ENCODE measurements at regions not wholly inside any gene's neighbourhood (a gene's known extent, or its start where the extent isn't known, plus 50 kb on each side); places are given as distances from the start of the nearest gene placed in this dataset.

DNA sequence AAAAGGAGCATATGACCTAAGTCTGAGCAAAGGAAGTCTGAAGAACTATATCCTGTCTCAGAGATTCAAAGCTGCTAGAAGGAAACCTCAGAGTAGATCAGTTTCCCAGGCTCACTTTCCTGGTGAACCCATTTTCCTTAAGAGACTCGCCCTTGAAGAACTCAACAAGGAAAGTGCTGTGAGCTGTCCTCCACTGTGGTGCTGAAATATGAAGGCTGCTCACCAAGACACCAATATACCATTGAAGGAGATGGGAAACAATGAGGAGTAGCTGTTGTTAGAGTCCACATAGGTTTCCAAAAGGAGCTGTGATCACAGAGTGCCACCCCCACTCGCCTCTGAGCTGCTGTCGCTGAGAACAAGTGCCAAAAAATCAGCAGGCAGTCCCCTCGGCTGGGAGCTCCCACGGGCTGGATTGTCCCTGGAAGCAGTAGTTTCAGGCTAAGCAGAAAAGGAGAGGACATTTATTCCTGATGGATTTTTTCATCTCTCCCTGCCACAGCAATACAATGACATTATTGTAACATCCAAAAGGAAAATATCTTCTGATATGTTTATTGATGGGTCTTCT, 282.1 kb downstream of the RPS29 start:
- H3K27ac ChIP-seq, result no peak overlapping the region
- ATAC-seq, result peak in 2 of 4 donors; percentile 42 to 62
- no peaks in the 10 kb centered on the region for H3K4me1 ChIP-seq
- no peak for DNase-seq
- no peaks in the 10 kb centered on the region for H3K27me3 ChIP-seq
- no peaks in the 10 kb centered on the region for H3K36me3 ChIP-seq
- no peaks in the 10 kb centered on the region for H3K9me3 ChIP-seq
- intact Hi-C loops (cut with DNase I), result no loop called here
- TF ChIP-seq POLR2A (IDR thresholded peaks at IDR 0.05), result no peak
- TF ChIP-seq, protein P1, sequence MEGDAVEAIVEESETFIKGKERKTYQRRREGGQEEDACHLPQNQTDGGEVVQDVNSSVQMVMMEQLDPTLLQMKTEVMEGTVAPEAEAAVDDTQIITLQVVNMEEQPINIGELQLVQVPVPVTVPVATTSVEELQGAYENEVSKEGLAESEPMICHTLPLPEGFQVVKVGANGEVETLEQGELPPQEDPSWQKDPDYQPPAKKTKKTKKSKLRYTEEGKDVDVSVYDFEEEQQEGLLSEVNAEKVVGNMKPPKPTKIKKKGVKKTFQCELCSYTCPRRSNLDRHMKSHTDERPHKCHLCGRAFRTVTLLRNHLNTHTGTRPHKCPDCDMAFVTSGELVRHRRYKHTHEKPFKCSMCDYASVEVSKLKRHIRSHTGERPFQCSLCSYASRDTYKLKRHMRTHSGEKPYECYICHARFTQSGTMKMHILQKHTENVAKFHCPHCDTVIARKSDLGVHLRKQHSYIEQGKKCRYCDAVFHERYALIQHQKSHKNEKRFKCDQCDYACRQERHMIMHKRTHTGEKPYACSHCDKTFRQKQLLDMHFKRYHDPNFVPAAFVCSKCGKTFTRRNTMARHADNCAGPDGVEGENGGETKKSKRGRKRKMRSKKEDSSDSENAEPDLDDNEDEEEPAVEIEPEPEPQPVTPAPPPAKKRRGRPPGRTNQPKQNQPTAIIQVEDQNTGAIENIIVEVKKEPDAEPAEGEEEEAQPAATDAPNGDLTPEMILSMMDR (IDR thresholded peaks at IDR 0.05), result no peak
- 21% methylated on average over 4 of the region's 5 CpGs for WGBS (ENCODE audit: insufficient coverage, low coverage, low lambda C conversion rate, missing lambda C conversion rate)
- no peak overlapping the region for H3K4me3 ChIP-seq

DNA sequence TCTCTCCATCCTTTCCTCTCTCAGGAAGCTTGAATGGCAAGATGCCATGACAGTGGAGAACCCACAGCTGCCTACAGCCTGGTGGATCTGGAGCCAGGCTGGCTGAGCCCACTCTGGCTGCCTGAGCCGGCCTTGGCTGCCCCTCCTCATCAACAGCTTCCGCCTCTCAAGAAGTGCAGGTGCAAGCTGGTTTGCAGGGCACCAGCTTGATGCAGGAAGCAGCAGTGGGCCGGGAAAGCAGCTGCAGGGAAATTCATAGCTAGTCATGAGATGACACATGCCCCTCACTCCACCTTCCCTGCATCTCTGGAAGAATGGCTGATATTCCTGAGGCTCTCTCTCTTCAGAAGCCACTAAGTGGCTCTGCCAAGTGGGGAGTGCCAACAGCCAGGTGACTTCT, 289.1 kb downstream of the RPS29 start:
- intact Hi-C loops (cut with DNase I), result no loop called here
- no CpG with 5 or more reads among the region's 3 CpGs for WGBS (ENCODE audit: insufficient coverage, low coverage, low lambda C conversion rate, missing lambda C conversion rate)
- Histone ChIP-seq H3K4me1 (no peaks in the 10 kb centered on the region), H3K4me3 (no peak overlapping the region), H3K27me3 (no peaks in the 10 kb centered on the region), H3K27ac (no peak overlapping the region), H3K36me3 (no peaks in the 10 kb centered on the region), H3K9me3 (no peaks in the 10 kb centered on the region)
- TF ChIP-seq, protein P1 (IDR thresholded peaks at IDR 0.05), result no peak
- no peak for TF ChIP-seq POLR2A (IDR thresholded peaks at IDR 0.05)
- no peak for ATAC-seq
- no peak for DNase-seq

DNA sequence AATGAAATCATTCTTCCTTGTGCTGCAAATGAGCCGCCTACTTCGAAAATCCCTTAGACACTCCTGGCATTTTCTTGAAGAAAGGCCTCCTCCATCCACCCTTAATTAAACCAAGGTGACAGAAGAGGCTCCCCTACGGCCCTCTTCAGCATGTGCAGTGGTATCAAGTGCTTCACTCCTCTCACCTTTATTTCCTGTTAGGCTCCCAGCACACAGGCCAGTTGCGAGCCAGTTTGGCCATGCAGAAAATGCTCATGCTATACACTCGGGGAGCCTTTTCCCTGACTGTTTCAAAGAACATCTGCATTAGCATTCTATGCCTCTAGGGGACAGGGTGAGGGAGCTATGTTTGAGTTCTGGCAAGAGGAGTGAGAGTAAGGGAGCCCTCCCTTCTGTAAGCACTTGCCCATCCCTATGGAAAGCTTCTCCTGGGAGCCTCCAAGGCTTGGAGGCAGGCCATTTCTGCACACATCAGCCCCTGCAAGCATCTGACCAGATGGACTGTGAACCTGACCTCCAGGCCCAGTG, 291.5 kb downstream of the RPS29 start:
- no peaks in the 10 kb centered on the region for H3K4me1 ChIP-seq
- H3K36me3 ChIP-seq, result no peaks in the 10 kb centered on the region
- TF ChIP-seq, protein P1 (IDR thresholded peaks at IDR 0.05), result no peak
- TF ChIP-seq POLR2A (IDR thresholded peaks at IDR 0.05), result no peak
- H3K27me3 ChIP-seq, result no peaks in the 10 kb centered on the region
- ATAC-seq (no peak), DNase-seq (no peak)
- no peak overlapping the region for H3K27ac ChIP-seq
- 61% methylated on average over 4 of the region's 5 CpGs for WGBS (ENCODE audit: insufficient coverage, low coverage, low lambda C conversion rate, missing lambda C conversion rate)
- intact Hi-C loops (cut with DNase I), result no loop called here
- H3K4me3 ChIP-seq, result no peak overlapping the region
- no peaks in the 10 kb centered on the region for H3K9me3 ChIP-seq

DNA sequence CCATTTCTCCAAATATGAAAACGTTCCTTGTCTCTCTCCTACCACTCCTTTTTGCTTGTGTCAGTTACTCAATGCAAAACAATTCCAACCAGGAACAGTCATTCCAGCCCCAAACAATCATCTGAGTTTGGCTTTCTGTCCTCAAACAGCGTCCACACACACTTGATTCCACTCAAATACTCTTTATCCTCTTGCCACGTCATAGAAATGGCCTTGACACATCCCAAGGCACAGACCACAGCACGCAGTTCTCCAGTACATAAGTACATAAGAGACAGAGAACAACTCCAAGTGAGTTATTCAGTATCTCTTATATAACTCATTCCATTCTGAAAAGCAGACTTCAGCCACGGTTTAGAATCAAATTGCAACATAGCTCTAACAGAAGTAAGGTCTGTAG, 299.2 kb downstream of the RPS29 start:
- DNase-seq (no peak), ATAC-seq (no peak)
- intact Hi-C loops (cut with DNase I), result no loop called here
- H3K9me3 ChIP-seq, result no peaks in the 10 kb centered on the region
- H3K36me3 ChIP-seq, result no peaks in the 10 kb centered on the region
- H3K4me3 ChIP-seq, result no peak overlapping the region
- TF ChIP-seq POLR2A (IDR thresholded peaks at IDR 0.05), result no peak
- TF ChIP-seq, protein P1 (IDR thresholded peaks at IDR 0.05), result no peak
- 40% methylated on average over 5 of the region's 5 CpGs for WGBS (ENCODE audit: insufficient coverage, low coverage, low lambda C conversion rate, missing lambda C conversion rate)
- no peaks in the 10 kb centered on the region for H3K4me1 ChIP-seq
- H3K27ac ChIP-seq, result no peak overlapping the region
- H3K27me3 ChIP-seq, result no peaks in the 10 kb centered on the region
